Neural progenitor cell (in vitro differentiated cells): ENCODE measurements at regions not wholly inside any gene's neighbourhood (a gene's known extent, or its start where the extent isn't known, plus 50 kb on each side); places are given as distances from the start of the nearest gene placed in this dataset.

ENCODE experiments used
- CTCF ChIP-seq: fragments of 200-600 bp; sonication (generic); IDR thresholded peaks from 2 replicates; pipeline ENCODE4 v1.5.1; 2017; ENCODE audit warnings: antibody characterized with exemption, mild to moderate bottlenecking
- EZH2 ChIP-seq: fragments of 200-600 bp; sonication (generic); IDR thresholded peaks from 2 replicates; pipeline ENCODE4 v1.6.1; 2017; ENCODE audit warnings: antibody characterized with exemption, mild to moderate bottlenecking, moderate library complexity
- EZH2phosphoT487 ChIP-seq: fragments of 200-600 bp; sonication (generic); IDR thresholded peaks from 2 replicates; pipeline ENCODE4 v1.6.1; 2017; ENCODE audit warnings: antibody characterized with exemption

GRCh38 chr17:63306855-63307254 lies 139.3 kb downstream of the CYB561 start:
- TF ChIP-seq CTCF (no peak), EZH2 (no peak), EZH2phosphoT487 (no peak)
